Fibroblast of the aortic adventitia (primary cell): ENCODE measurements at regions not wholly inside any gene's neighbourhood (a gene's known extent, or its start where the extent isn't known, plus 50 kb on each side); places are given as distances from the start of the nearest gene placed in this dataset.

Experiments used
- DNase-seq: peaks from one replicate; pipeline ENCODE4 v3.0.0-alpha.2; 2010; ENCODE audit warnings: low read depth
- H3K4me3 ChIP-seq: 2 replicates; pipeline ENCODE4 v1.5.1; 2011; ENCODE audit warnings: low read depth, mild to moderate bottlenecking, control low read depth, low read length, moderate library complexity
- CTCF ChIP-seq: IDR thresholded peaks from 2 replicates; pipeline ENCODE4 v1.5.1; 2011; ENCODE audit warnings: mild to moderate bottlenecking, low read length, control low read depth, inconsistent platforms; ENCODE audit not compliant: insufficient read depth

DNA sequence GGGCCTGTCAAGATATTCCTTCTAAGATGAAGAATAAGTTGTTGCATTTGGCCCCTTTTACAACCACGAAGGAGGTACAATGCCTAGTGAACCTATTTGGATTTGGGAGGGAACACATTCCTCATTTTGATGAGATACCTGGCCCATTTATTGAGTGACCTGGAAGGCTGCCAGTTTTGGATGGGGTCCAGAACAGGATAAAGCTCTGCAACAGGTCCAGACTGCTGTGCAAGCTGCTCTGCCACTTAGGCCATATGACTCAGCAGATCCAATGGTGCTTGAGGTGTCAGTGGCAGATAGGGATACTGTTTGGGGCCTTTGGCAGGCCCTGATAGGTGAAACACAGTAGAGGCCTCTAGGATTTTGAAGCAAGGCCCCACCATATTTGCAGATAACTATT is 704.6 kb downstream of the CCSER2 start:
- TF ChIP-seq CTCF, result no peak
- no peak for DNase-seq
- no peak overlapping the region for H3K4me3 ChIP-seq

- H3K4me3 ChIP-seq, result no peak overlapping the region
- TF ChIP-seq CTCF, result no peak
- DNase-seq, result no peak
Observed at GRCh38 chr10:85036661-85037060, 708.3 kb downstream of the CCSER2 start.

DNA sequence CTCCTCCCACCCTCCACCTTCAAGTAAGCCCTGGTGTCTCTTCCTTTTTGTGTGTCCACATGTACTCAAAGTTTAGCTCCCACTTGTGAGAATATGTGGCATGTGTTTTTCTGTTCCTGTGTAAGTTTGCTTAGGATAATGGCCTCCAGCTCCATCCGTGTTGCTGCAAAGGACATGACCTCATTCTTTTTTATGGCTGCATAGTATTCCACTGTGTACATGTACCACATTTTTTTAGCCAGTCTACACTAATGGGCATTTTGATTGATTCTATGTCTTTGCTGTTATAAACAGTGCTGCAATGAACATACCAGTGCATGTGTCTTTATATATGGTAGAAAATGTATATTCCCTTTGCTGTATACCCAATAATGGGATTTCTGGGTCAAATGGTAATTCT is 710.9 kb downstream of the CCSER2 start:
- DNase-seq, result no peak
- no peak for TF ChIP-seq CTCF
- no peak overlapping the region for H3K4me3 ChIP-seq

GRCh38 chr10:85043207-85043606 is 714.8 kb downstream of the CCSER2 start:
- no peak for DNase-seq
- H3K4me3 ChIP-seq, result no peak overlapping the region
- TF ChIP-seq CTCF, result no peak

DNA sequence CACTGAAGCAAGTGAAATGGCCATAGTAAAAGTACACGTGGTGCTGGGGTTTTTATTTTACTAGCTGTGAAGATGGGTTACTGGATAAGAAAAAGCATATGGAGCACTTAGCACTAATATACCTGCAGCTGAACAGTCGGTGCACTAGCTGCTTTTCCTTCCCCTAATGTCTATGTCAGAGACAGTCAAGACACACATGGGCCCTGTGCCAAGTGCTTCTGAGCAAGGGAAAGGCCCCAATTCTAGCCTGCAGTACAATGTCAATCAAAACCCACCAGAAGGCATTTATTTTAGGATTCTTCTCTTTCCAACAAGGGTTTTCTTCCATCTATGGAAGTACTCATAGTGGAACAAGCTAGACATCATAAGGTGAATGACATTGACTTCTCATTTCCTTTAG is 716.7 kb downstream of the CCSER2 start:
- H3K4me3 ChIP-seq, result no peak overlapping the region
- no peak for DNase-seq
- TF ChIP-seq CTCF, result no peak

GRCh38 chr10:85047170-85047834 is 718.9 kb downstream of the CCSER2 start:
- no peak for TF ChIP-seq CTCF
- no peak overlapping the region for H3K4me3 ChIP-seq
- DNase-seq, result no peak

DNA sequence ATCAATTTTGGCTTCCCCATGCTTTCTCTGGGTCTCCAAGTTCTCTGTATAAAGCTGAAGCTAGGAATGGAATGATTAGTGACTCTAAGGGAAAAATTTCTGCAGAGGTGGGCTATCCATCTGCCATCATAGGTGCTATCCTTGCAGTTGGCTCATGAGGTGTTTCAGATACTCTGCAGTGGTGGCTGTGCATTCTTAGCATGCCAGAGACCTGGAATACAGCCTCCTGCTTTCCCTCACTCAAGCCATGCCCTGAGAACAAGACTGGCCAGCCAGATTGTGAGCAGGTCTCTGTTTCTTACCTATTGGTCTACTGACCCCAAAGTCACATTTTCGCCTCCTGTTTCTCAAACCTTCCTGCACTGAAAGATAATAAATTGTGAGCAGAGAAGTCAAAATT is 719.6 kb downstream of the CCSER2 start:
- DNase-seq, result no peak
- H3K4me3 ChIP-seq, result no peak overlapping the region
- no peak for TF ChIP-seq CTCF
